Liver (tissue), 8 donors: ENCODE measurements at regions not wholly inside any gene's neighbourhood (a gene's known extent, or its start where the extent isn't known, plus 50 kb on each side); places are given as distances from the start of the nearest gene placed in this dataset.

Source experiments
- DNase-seq: peaks from one replicate; pipeline ENCODE4 v3.0.0-alpha.2; 2017; ENCODE audit warnings: low spot score
- H3K27ac ChIP-seq, 2 donors: one replicate each; pipeline ENCODE4 v1.7.0; 2013; ENCODE audit warnings: inconsistent platforms in 2 of 2, low read length in 2 of 2, control low read depth in 1 of 2, low read depth in 1 of 2, mild to moderate bottlenecking in 1 of 2
- H3K27me3 ChIP-seq, 4 donors: one replicate each; pipeline versions ENCODE4 v1.6.1 to v1.7.0; 2013; ENCODE audit warnings: low read length in 3 of 4, inconsistent platforms in 1 of 4, mild to moderate bottlenecking in 1 of 4, moderate library complexity in 1 of 4; ENCODE audit not compliant: control insufficient read depth in 4 of 4, insufficient read depth in 4 of 4
- H3K36me3 ChIP-seq, 4 donors: one replicate each; pipeline versions ENCODE4 v1.6.1 to v1.7.0; 2013; ENCODE audit warnings: low read length in 3 of 4, mild to moderate bottlenecking in 3 of 4, low read depth in 1 of 4, moderate library complexity in 1 of 4; ENCODE audit not compliant: control insufficient read depth in 4 of 4, insufficient read depth in 3 of 4
- H3K4me1 ChIP-seq, 4 donors: one replicate each; pipeline versions ENCODE4 v1.6.1 to v1.7.0; 2013; ENCODE audit warnings: low read length in 3 of 4, mild to moderate bottlenecking in 3 of 4, moderate library complexity in 1 of 4; ENCODE audit not compliant: control insufficient read depth in 4 of 4, insufficient read depth in 4 of 4
- H3K4me3 ChIP-seq, 3 donors: one replicate each; pipeline versions ENCODE4 v1.6.1 to v1.7.0; 2013; ENCODE audit warnings: low read length in 3 of 3, control low read depth in 1 of 3, low read depth in 1 of 3, mild to moderate bottlenecking in 1 of 3
- H3K9ac ChIP-seq, 2 donors: one replicate each; pipeline ENCODE4 v1.7.0; 2013; ENCODE audit warnings: low read length in 2 of 2, mild to moderate bottlenecking in 2 of 2, moderate library complexity in 2 of 2, control low read depth in 1 of 2, low read depth in 1 of 2
- H3K9me3 ChIP-seq, 4 donors: one replicate each; pipeline versions ENCODE4 v1.6.1 to v1.7.0; 2013; ENCODE audit warnings: low read length in 3 of 4; ENCODE audit not compliant: control insufficient read depth in 4 of 4
- EGR1 ChIP-seq, 2 donors: IDR thresholded peaks; 2 replicates each; pipeline ENCODE4 v1.6.1; 2016 to 2018; ENCODE audit warnings: antibody characterized with exemption in 2 of 2, low read depth in 2 of 2
- GABPA ChIP-seq, 2 donors: IDR thresholded peaks in 1 of 2; conservative IDR thresholded peaks in 1 of 2; 2 replicates each; pipeline ENCODE4 v1.6.1; 2016; ENCODE audit warnings: antibody characterized with exemption in 2 of 2, mild to moderate bottlenecking in 1 of 2, moderate library complexity in 1 of 2
- HNF4A ChIP-seq, 2 donors: conservative IDR thresholded peaks; 2 replicates each; pipeline ENCODE4 v1.6.1; 2016; ENCODE audit warnings: antibody characterized with exemption in 2 of 2, mild to moderate bottlenecking in 2 of 2
- HNF4G ChIP-seq: IDR thresholded peaks from 2 replicates; pipeline ENCODE4 v1.6.1; 2016; ENCODE audit warnings: antibody characterized with exemption
- JUND ChIP-seq, 2 donors: IDR thresholded peaks; 2 replicates each; pipeline ENCODE4 v1.6.1; 2016; ENCODE audit warnings: antibody characterized with exemption in 2 of 2
- RAD21 ChIP-seq, 2 donors: IDR thresholded peaks; 2 replicates each; pipeline ENCODE4 v1.6.1; 2016; ENCODE audit warnings: antibody characterized with exemption in 2 of 2, mild to moderate bottlenecking in 2 of 2
- SP1 ChIP-seq: IDR thresholded peaks from 2 replicates; pipeline ENCODE4 v1.6.1; 2018; ENCODE audit warnings: antibody characterized with exemption, mild to moderate bottlenecking
- TAF1 ChIP-seq: conservative IDR thresholded peaks from 2 replicates; pipeline ENCODE4 v1.6.1; 2016; ENCODE audit warnings: antibody characterized with exemption, mild to moderate bottlenecking
- YY1 ChIP-seq: IDR thresholded peaks from 2 replicates; pipeline ENCODE4 v1.6.1; 2016; ENCODE audit warnings: antibody characterized with exemption, mild to moderate bottlenecking
- WGBS: extraction: QIAGEN DNeasy Blood & Tissue Kit; methylation state at CpG from one replicate; pipeline ENCODE4 v1.1.7; 2013; 5-methylcytosine and 5-hydroxymethylcytosine counted together
- TF ChIP-seq, protein P1 (sequence below): IDR thresholded peaks from 2 replicates; pipeline ENCODE4 v1.6.1; 2016; ENCODE audit warnings: antibody characterized with exemption
- TF ChIP-seq, protein P2 (sequence below): IDR thresholded peaks from 2 replicates; pipeline ENCODE4 v1.6.1; 2016; ENCODE audit warnings: antibody characterized with exemption
- TF ChIP-seq, protein P3 (sequence below): fragments of 150-350 bp; IDR thresholded peaks from 2 replicates; pipeline ENCODE4 v1.5.1; 2017; ENCODE audit warnings: improper control_type of control experiment, low read depth, low read length; ENCODE audit not compliant: missing input control
- TF ChIP-seq, protein P4 (sequence below): IDR thresholded peaks from 2 replicates; pipeline ENCODE4 v1.6.1; 2016; ENCODE audit warnings: antibody characterized with exemption
- TF ChIP-seq, protein P5 (sequence below): IDR thresholded peaks from 2 replicates; pipeline ENCODE4 v1.6.1; 2016; ENCODE audit warnings: antibody characterized with exemption, mild to moderate bottlenecking
- donor health status: healthy.
- donor health status: healthy.
- donor health status: healthy.
- donor health status: healthy.
- donor health status: healthy.

DNA sequence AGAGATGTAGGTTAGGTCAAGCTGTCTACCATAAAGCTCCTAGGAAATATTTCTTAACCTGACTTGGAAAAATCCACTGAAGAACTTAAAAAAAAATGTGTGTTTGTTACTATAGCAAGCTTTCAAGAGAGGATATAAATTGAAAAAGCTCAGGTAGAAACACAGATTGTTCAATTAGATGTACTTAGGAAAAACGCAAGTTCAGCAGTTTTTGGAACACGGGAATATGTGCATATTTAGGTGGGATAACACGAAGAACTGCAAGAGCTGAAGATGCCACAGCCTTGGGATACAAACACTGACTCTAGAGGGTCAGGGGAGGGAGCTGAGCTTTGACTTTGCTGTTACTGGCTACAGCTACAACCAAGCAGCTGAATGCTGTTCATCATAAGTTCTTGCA is 77.8 kb upstream of the FSHB start:
- no peaks in the 10 kb centered on the region for H3K27me3 ChIP-seq
- no peak overlapping the region for H3K4me3 ChIP-seq
- WGBS, result 72% methylated on average over 3 of the region's 3 CpGs
- no peak for DNase-seq
- no peaks in the 10 kb centered on the region for H3K36me3 ChIP-seq
- TF ChIP-seq JUND (IDR thresholded peaks at IDR 0.05), result no peak
- TF ChIP-seq, protein P1, sequence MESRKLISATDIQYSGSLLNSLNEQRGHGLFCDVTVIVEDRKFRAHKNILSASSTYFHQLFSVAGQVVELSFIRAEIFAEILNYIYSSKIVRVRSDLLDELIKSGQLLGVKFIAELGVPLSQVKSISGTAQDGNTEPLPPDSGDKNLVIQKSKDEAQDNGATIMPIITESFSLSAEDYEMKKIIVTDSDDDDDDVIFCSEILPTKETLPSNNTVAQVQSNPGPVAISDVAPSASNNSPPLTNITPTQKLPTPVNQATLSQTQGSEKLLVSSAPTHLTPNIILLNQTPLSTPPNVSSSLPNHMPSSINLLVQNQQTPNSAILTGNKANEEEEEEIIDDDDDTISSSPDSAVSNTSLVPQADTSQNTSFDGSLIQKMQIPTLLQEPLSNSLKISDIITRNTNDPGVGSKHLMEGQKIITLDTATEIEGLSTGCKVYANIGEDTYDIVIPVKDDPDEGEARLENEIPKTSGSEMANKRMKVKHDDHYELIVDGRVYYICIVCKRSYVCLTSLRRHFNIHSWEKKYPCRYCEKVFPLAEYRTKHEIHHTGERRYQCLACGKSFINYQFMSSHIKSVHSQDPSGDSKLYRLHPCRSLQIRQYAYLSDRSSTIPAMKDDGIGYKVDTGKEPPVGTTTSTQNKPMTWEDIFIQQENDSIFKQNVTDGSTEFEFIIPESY, result no peak
- no peak for TF ChIP-seq SP1
- TF ChIP-seq, protein P2, sequence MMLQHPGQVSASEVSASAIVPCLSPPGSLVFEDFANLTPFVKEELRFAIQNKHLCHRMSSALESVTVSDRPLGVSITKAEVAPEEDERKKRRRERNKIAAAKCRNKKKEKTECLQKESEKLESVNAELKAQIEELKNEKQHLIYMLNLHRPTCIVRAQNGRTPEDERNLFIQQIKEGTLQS, result no peak
- no peak for TF ChIP-seq RAD21 (IDR thresholded peaks at IDR 0.05)
- TF ChIP-seq YY1, result no peak
- TF ChIP-seq GABPA (IDR thresholded peaks at IDR 0.05 in 1 of 2, conservative IDR thresholded peaks at IDR 0.05 in 1 of 2), result no peak
- no peak overlapping the region for H3K27ac ChIP-seq
- no peaks in the 10 kb centered on the region for H3K9me3 ChIP-seq
- no peaks in the 10 kb centered on the region for H3K4me1 ChIP-seq
- H3K9ac ChIP-seq, result no peak overlapping the region

DNA sequence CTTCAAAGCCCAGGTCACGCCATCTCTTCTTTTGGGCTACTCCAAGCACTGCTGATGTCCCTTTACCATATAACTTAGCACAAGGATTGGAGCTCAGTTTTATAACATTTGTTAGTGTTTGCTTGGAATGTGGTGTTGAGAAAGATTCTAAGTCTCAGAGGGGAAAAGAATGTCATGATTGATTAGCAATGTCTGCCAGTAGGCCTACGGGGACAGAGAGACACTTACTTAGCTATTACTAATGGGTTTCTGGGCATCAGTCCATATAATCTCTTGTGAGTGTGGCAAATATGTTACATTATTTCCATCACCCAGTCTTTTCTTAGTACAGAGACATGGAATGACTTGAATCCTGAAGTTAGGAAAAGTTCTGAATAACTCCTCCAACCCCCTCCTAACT is 75.4 kb upstream of the FSHB start:
- Histone ChIP-seq H3K36me3 (no peaks in the 10 kb centered on the region), H3K9ac (no peak overlapping the region), H3K9me3 (no peaks in the 10 kb centered on the region), H3K4me3 (no peak overlapping the region), H3K27ac (no peak overlapping the region), H3K27me3 (peaks cover 0 to 3% (median 0%) of the 10 kb centered on the region in 4 donors), H3K4me1 (no peaks in the 10 kb centered on the region)
- no peak for DNase-seq
- WGBS, result 89% methylated on average over 2 of the region's 2 CpGs
- TF ChIP-seq, protein P3, sequence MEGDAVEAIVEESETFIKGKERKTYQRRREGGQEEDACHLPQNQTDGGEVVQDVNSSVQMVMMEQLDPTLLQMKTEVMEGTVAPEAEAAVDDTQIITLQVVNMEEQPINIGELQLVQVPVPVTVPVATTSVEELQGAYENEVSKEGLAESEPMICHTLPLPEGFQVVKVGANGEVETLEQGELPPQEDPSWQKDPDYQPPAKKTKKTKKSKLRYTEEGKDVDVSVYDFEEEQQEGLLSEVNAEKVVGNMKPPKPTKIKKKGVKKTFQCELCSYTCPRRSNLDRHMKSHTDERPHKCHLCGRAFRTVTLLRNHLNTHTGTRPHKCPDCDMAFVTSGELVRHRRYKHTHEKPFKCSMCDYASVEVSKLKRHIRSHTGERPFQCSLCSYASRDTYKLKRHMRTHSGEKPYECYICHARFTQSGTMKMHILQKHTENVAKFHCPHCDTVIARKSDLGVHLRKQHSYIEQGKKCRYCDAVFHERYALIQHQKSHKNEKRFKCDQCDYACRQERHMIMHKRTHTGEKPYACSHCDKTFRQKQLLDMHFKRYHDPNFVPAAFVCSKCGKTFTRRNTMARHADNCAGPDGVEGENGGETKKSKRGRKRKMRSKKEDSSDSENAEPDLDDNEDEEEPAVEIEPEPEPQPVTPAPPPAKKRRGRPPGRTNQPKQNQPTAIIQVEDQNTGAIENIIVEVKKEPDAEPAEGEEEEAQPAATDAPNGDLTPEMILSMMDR, result no peak
- TF ChIP-seq, protein P1, result no peak
- TF ChIP-seq HNF4A (conservative IDR thresholded peaks at IDR 0.05), result no peak
- TF ChIP-seq, protein P2, result no peak
- TF ChIP-seq EGR1 (IDR thresholded peaks at IDR 0.05; ENCODE audit: low read depth in 2 of 2), result no peak
- no peak for TF ChIP-seq TAF1
- TF ChIP-seq SP1, result no peak
- TF ChIP-seq, protein P4, sequence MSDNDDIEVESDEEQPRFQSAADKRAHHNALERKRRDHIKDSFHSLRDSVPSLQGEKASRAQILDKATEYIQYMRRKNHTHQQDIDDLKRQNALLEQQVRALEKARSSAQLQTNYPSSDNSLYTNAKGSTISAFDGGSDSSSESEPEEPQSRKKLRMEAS, result no peak
- TF ChIP-seq, protein P5, sequence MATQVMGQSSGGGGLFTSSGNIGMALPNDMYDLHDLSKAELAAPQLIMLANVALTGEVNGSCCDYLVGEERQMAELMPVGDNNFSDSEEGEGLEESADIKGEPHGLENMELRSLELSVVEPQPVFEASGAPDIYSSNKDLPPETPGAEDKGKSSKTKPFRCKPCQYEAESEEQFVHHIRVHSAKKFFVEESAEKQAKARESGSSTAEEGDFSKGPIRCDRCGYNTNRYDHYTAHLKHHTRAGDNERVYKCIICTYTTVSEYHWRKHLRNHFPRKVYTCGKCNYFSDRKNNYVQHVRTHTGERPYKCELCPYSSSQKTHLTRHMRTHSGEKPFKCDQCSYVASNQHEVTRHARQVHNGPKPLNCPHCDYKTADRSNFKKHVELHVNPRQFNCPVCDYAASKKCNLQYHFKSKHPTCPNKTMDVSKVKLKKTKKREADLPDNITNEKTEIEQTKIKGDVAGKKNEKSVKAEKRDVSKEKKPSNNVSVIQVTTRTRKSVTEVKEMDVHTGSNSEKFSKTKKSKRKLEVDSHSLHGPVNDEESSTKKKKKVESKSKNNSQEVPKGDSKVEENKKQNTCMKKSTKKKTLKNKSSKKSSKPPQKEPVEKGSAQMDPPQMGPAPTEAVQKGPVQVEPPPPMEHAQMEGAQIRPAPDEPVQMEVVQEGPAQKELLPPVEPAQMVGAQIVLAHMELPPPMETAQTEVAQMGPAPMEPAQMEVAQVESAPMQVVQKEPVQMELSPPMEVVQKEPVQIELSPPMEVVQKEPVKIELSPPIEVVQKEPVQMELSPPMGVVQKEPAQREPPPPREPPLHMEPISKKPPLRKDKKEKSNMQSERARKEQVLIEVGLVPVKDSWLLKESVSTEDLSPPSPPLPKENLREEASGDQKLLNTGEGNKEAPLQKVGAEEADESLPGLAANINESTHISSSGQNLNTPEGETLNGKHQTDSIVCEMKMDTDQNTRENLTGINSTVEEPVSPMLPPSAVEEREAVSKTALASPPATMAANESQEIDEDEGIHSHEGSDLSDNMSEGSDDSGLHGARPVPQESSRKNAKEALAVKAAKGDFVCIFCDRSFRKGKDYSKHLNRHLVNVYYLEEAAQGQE, result no peak
- no peak for TF ChIP-seq YY1
- TF ChIP-seq GABPA (IDR thresholded peaks at IDR 0.05 in 1 of 2, conservative IDR thresholded peaks at IDR 0.05 in 1 of 2), result no peak
- TF ChIP-seq HNF4G, result no peak
